OCI-LY1 (cell line): ENCODE measurements at regions not wholly inside any gene's neighbourhood (a gene's known extent, or its start where the extent isn't known, plus 50 kb on each side); places are given as distances from the start of the nearest gene placed in this dataset.

Experiments
- H2AFZ ChIP-seq: fragments of 200-600 bp; sonication (generic), shearing (Covaris generic); 2 replicates; pipeline ENCODE4 v1.6.0; 2014; ENCODE audit warnings: antibody characterized with exemption, mild to moderate bottlenecking, low read length
- H3F3A ChIP-seq: fragments of 200-600 bp; sonication (generic), shearing (Covaris generic); 2 replicates; pipeline ENCODE4 v1.6.0; 2014; ENCODE audit warnings: mild to moderate bottlenecking, antibody characterized with exemption, low read length, moderate library complexity; ENCODE audit not compliant: insufficient read depth
- H3K27ac ChIP-seq: fragments of 200-600 bp; sonication (generic); 2 replicates; pipeline ENCODE4 v1.5.1; 2014; ENCODE audit warnings: low read length, mixed run types, mild to moderate bottlenecking, low read depth; ENCODE audit not compliant: poor library complexity, severe bottlenecking
- H3K27me3 ChIP-seq: fragments of 200-600 bp; sonication (generic); 2 replicates; pipeline ENCODE4 v1.6.0; 2014; ENCODE audit warnings: antibody characterized with exemption, mild to moderate bottlenecking, low read length, moderate library complexity; ENCODE audit not compliant: insufficient read depth
- H3K36me3 ChIP-seq: fragments of 200-600 bp; sonication (generic); 2 replicates; pipeline ENCODE4 v1.6.1; 2014; ENCODE audit warnings: mild to moderate bottlenecking, antibody characterized with exemption, low read length, moderate library complexity, mixed read lengths; ENCODE audit not compliant: insufficient read depth
- H3K4me1 ChIP-seq: fragments of 200-600 bp; sonication (generic); 2 replicates; pipeline ENCODE4 v1.5.1; 2014; ENCODE audit warnings: mild to moderate bottlenecking, low read length, moderate library complexity; ENCODE audit not compliant: insufficient read depth, severe bottlenecking
- H3K4me2 ChIP-seq: fragments of 200-600 bp; sonication (generic), shearing (Covaris generic); 2 replicates; pipeline ENCODE4 v1.6.1; 2014; ENCODE audit warnings: low read length
- H3K4me3 ChIP-seq: fragments of 200-600 bp; sonication (generic); 2 replicates; pipeline ENCODE4 v1.5.1; 2014; ENCODE audit warnings: low read length, low read depth, mild to moderate bottlenecking, mixed read lengths; ENCODE audit not compliant: poor library complexity, severe bottlenecking
- H3K79me2 ChIP-seq: fragments of 200-600 bp; shearing (Covaris generic); 2 replicates; pipeline ENCODE4 v1.6.1; 2016; ENCODE audit warnings: mixed run types, low read length, mixed read lengths; ENCODE audit not compliant: insufficient read depth
- H3K9ac ChIP-seq: fragments of 200-600 bp; sonication (generic), shearing (Covaris generic); 2 replicates; pipeline ENCODE4 v1.6.1; 2014; ENCODE audit warnings: mild to moderate bottlenecking, low read length, mixed read lengths
- H3K9me2 ChIP-seq: fragments of 200-600 bp; sonication (generic), shearing (Covaris generic); 2 replicates; pipeline ENCODE4 v1.6.1; 2014; ENCODE audit warnings: low read depth, mild to moderate bottlenecking, low read length, mixed read lengths
- H3K9me3 ChIP-seq: fragments of 200-600 bp; shearing (Covaris generic); 2 replicates; pipeline ENCODE4 v1.6.1; 2014; ENCODE audit warnings: low read length, mixed read lengths
- H4K20me1 ChIP-seq: fragments of 200-600 bp; sonication (generic), shearing (Covaris generic); 2 replicates; pipeline ENCODE4 v1.6.0; 2016; ENCODE audit warnings: mild to moderate bottlenecking, low read length; ENCODE audit not compliant: insufficient read depth
- CTCF ChIP-seq: fragments of 200-600 bp; sonication (generic), shearing (Covaris generic); IDR thresholded peaks from 2 replicates; pipeline ENCODE4 v1.5.1; 2017; ENCODE audit warnings: mild to moderate bottlenecking, antibody characterized with exemption, low read length, moderate library complexity, mixed read lengths
- EZH2 ChIP-seq: fragments of 200-600 bp; sonication (generic), shearing (Covaris generic); IDR thresholded peaks from 2 replicates; pipeline ENCODE4 v1.8.0; 2017; ENCODE audit warnings: borderline replicate concordance, mixed run types, mild to moderate bottlenecking, antibody characterized with exemption, low read length, moderate library complexity, mixed read lengths

DNA sequence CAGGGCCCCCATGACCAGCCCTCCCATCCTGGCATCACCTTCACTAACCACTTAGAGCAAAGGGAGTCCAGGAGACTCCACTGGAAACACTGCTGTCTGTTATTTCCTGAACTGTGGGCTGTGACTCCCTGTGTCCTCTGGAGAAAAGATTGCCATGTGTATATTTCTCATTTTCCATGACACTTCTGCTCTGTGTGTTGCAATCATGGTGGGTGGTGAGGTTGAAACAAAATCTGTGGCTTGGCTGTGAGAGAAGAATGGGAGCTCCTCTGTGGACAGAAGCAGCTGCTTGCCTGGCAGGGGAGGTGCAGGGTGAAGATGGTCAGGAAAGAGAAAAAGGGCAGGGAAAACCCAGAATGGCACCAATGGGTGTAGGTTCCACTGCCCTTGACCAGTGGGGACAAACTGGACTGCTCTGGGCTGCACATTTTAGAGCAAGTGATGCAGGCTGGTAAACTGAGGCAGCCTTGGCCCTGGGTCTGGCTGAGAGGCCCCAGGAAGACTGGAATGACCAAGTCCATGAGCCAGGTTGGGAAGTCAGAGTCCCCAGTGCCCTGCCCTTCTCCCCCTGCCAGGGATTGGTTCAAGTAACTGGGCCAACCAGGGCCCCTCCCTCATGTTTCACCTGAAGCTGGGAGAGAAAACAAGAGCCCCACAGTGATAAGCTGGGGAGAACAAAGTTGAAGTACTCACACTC is 314.3 kb downstream of the C16orf95 start:
- Histone ChIP-seq H3K9ac (no peak overlapping the region), H3K4me2 (no peak overlapping the region), H3K27ac (no peak overlapping the region), H3K36me3 (no peaks in the 10 kb centered on the region), H3F3A (no peaks in the 10 kb centered on the region), H3K9me2 (no peaks in the 10 kb centered on the region), H3K27me3 (no peaks in the 10 kb centered on the region; the same call in 1 of the 2 replicates), H4K20me1 (no peaks in the 10 kb centered on the region), H3K9me3 (no peaks in the 10 kb centered on the region), H2AFZ (no peak overlapping the region), H3K4me1 (no peaks in the 10 kb centered on the region), H3K79me2 (no peaks in the 10 kb centered on the region), H3K4me3 (no peak overlapping the region)
- TF ChIP-seq CTCF (no peak), EZH2 (no peak)

GRCh38 chr16:87003414-87003755 is 313.8 kb downstream of the C16orf95 start:
- Histone ChIP-seq H3K4me2 (no peak overlapping the region), H3K36me3 (no peaks in the 10 kb centered on the region), H3K9ac (no peak overlapping the region), H4K20me1 (no peaks in the 10 kb centered on the region), H3K4me3 (no peak overlapping the region), H3K79me2 (no peaks in the 10 kb centered on the region), H3K27ac (no peak overlapping the region), H3K9me3 (no peaks in the 10 kb centered on the region), H2AFZ (no peak overlapping the region), H3K27me3 (no peaks in the 10 kb centered on the region; the same call in 1 of the 2 replicates), H3K4me1 (no peaks in the 10 kb centered on the region), H3K9me2 (no peaks in the 10 kb centered on the region), H3F3A (no peaks in the 10 kb centered on the region)
- TF ChIP-seq EZH2: no peak
- no peak for TF ChIP-seq CTCF

- H3K27ac ChIP-seq: no peak overlapping the region
- no peak overlapping the region for H3K4me2 ChIP-seq
- H3K9ac ChIP-seq: no peak overlapping the region
- H3K9me2 ChIP-seq: no peaks in the 10 kb centered on the region
- H4K20me1 ChIP-seq: no peaks in the 10 kb centered on the region
- H3K4me3 ChIP-seq: no peak overlapping the region
- no peak overlapping the region for H2AFZ ChIP-seq
- H3K4me1 ChIP-seq: no peaks in the 10 kb centered on the region
- H3K27me3 ChIP-seq: no peaks in the 10 kb centered on the region; the same call in 1 of the 2 replicates
- H3K36me3 ChIP-seq: no peaks in the 10 kb centered on the region
- no peaks in the 10 kb centered on the region for H3F3A ChIP-seq
- no peak for TF ChIP-seq CTCF
- TF ChIP-seq EZH2: no peak
- no peaks in the 10 kb centered on the region for H3K79me2 ChIP-seq
- H3K9me3 ChIP-seq: no peaks in the 10 kb centered on the region
Measured at GRCh38 chr16:87006021-87006420, 311.2 kb downstream of the C16orf95 start.
